SU-DHL-6 (cell line): ENCODE measurements at regions not wholly inside any gene's neighbourhood (a gene's known extent, or its start where the extent isn't known, plus 50 kb on each side); places are given as distances from the start of the nearest gene placed in this dataset.

Experiments
- CTCF ChIP-seq: fragments of 200-600 bp; sonication (generic); IDR thresholded peaks from one replicate; pipeline ENCODE4 v1.5.1; 2017; ENCODE audit warnings: antibody characterized with exemption, mild to moderate bottlenecking, low read length, moderate library complexity; ENCODE audit not compliant: insufficient read depth, poor library complexity, severe bottlenecking
- EZH2phosphoT487 ChIP-seq: fragments of 200-600 bp; sonication (generic), shearing (Covaris generic); conservative IDR thresholded peaks from 2 replicates; pipeline ENCODE4 v1.6.1; 2018; ENCODE audit warnings: mild to moderate bottlenecking, antibody characterized with exemption, low read length, moderate library complexity, mixed read lengths

- TF ChIP-seq CTCF (no peak), EZH2phosphoT487 (no peak)
Observed at GRCh38 chrX:148314876-148315275, 185.5 kb upstream of the AFF2 start.
